ENCODE measurements at regions not wholly inside any gene's neighbourhood (a gene's known extent, or its start where the extent isn't known, plus 50 kb on each side); places are given as distances from the start of the nearest gene placed in this dataset.

DNA sequence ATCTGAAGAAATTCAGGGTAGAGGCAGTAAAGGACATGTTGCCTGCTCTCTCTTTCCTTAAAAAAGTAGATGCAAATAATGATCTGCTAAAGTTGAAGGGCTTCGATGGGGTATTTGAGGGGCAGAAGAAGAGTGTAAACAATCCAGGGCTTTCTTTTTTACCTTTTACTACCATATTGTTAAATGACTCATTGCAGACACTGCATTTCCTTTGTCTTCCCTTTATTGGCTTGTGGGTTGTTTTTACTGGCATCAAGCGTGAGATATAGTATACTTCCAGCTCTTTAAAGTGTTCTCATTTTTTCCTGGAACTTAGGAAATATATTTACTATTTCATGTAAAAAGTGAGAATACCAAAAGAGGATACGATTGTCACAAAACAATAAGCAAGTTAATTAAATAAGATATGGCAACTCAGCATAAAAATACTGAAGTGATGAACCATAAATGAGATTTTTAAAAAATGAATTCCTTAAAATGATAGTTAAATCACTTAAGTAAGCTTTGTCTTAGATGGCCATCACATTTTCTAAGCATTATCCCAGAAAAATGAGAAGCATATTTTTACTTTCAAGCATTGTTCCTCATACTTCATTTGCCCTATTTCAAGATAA is 72.3 kb upstream of the KRAS start:
- TF ChIP-seq TAF1 (IDR thresholded peaks at IDR 0.05; ENCODE audit: low read depth), result no peak
- no peak for TF ChIP-seq POLR2AphosphoS5 (IDR thresholded peaks at IDR 0.05)
- TF ChIP-seq, protein P1, sequence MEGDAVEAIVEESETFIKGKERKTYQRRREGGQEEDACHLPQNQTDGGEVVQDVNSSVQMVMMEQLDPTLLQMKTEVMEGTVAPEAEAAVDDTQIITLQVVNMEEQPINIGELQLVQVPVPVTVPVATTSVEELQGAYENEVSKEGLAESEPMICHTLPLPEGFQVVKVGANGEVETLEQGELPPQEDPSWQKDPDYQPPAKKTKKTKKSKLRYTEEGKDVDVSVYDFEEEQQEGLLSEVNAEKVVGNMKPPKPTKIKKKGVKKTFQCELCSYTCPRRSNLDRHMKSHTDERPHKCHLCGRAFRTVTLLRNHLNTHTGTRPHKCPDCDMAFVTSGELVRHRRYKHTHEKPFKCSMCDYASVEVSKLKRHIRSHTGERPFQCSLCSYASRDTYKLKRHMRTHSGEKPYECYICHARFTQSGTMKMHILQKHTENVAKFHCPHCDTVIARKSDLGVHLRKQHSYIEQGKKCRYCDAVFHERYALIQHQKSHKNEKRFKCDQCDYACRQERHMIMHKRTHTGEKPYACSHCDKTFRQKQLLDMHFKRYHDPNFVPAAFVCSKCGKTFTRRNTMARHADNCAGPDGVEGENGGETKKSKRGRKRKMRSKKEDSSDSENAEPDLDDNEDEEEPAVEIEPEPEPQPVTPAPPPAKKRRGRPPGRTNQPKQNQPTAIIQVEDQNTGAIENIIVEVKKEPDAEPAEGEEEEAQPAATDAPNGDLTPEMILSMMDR (IDR thresholded peaks at IDR 0.05; ENCODE audit: poor library complexity, severe bottlenecking), result no peak
- no peak for TF ChIP-seq SMC3 (conservative IDR thresholded peaks at IDR 0.05; ENCODE audit: poor library complexity)

All from neural cell (in vitro differentiated cells).